Endothelial cell (in vitro differentiated cells): ENCODE measurements at regions not wholly inside any gene's neighbourhood (a gene's known extent, or its start where the extent isn't known, plus 50 kb on each side); places are given as distances from the start of the nearest gene placed in this dataset.
"Not testable (repeated sequence)": the region's sequence is repeated elsewhere in the genome, so short reads cannot be mapped to it uniquely, and the experiment has no call there.

Experiments used
- DNase-seq: peaks from one replicate; pipeline ENCODE4 v3.0.0; 2021; ENCODE audit warnings: low spot score
- H3K27ac Mint-ChIP-seq: one replicate; pipeline ENCODE4 v1.8.0; 2021; ENCODE audit warnings: mixed read lengths, inconsistent platforms; ENCODE audit not compliant: unreplicated experiment
- H3K27me3 Mint-ChIP-seq: one replicate; pipeline ENCODE4 v1.8.0; 2021; ENCODE audit warnings: mild to moderate bottlenecking, moderate library complexity, mixed read lengths, inconsistent platforms; ENCODE audit not compliant: unreplicated experiment
- H3K36me3 Mint-ChIP-seq: one replicate; pipeline ENCODE4 v1.8.0; 2021; ENCODE audit warnings: mild to moderate bottlenecking, low read depth, mixed read lengths, inconsistent platforms; ENCODE audit not compliant: unreplicated experiment
- H3K4me1 Mint-ChIP-seq: one replicate; pipeline ENCODE4 v1.8.0; 2021; ENCODE audit warnings: mild to moderate bottlenecking, mixed read lengths, inconsistent platforms; ENCODE audit not compliant: unreplicated experiment
- H3K4me3 Mint-ChIP-seq: one replicate; pipeline ENCODE4 v1.8.0; 2021; ENCODE audit warnings: mild to moderate bottlenecking, mixed read lengths, inconsistent platforms; ENCODE audit not compliant: unreplicated experiment
- H3K9me3 Mint-ChIP-seq: one replicate; pipeline ENCODE4 v1.8.0; 2021; ENCODE audit warnings: mixed read lengths, inconsistent platforms; ENCODE audit not compliant: unreplicated experiment
- TF ChIP-seq, protein P1 (sequence below): fragments of 200-600 bp; sonication (generic); IDR thresholded peaks from one replicate; pipeline ENCODE4 v1.5.0; 2021; ENCODE audit warnings: antibody characterized with exemption; ENCODE audit not compliant: unreplicated experiment

DNA sequence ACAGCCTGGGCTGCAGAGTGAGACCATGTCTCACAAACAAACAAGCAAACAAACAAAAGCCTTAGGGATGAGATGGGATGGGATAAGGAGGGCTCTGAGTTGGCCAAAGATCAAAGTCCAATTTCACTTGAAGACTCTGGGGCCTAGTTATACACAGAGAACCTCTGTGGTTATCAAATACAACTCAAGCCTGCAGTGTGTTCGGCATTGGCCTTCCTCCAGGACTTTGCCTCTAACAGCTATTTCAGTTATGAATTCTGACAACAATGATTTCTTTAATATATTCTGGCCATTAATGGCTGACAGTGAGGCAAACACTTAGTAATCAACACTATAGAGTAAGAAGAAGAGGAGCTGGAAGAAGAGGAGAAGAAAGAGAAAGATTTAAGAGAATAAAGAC lies 171.1 kb downstream of the PDGFRA start:
- Mint-ChIP-seq H3K36me3 (no peaks in the 10 kb centered on the region), H3K9me3 (no peaks in the 10 kb centered on the region), H3K27ac (peak overlapping the region; percentile 68), H3K27me3 (peaks cover 3% of the 10 kb centered on the region), H3K4me1 (peaks cover 21% of the 10 kb centered on the region), H3K4me3 (no peak overlapping the region)
- TF ChIP-seq, protein P1, sequence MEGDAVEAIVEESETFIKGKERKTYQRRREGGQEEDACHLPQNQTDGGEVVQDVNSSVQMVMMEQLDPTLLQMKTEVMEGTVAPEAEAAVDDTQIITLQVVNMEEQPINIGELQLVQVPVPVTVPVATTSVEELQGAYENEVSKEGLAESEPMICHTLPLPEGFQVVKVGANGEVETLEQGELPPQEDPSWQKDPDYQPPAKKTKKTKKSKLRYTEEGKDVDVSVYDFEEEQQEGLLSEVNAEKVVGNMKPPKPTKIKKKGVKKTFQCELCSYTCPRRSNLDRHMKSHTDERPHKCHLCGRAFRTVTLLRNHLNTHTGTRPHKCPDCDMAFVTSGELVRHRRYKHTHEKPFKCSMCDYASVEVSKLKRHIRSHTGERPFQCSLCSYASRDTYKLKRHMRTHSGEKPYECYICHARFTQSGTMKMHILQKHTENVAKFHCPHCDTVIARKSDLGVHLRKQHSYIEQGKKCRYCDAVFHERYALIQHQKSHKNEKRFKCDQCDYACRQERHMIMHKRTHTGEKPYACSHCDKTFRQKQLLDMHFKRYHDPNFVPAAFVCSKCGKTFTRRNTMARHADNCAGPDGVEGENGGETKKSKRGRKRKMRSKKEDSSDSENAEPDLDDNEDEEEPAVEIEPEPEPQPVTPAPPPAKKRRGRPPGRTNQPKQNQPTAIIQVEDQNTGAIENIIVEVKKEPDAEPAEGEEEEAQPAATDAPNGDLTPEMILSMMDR, result no peak
- no peak for DNase-seq

DNA sequence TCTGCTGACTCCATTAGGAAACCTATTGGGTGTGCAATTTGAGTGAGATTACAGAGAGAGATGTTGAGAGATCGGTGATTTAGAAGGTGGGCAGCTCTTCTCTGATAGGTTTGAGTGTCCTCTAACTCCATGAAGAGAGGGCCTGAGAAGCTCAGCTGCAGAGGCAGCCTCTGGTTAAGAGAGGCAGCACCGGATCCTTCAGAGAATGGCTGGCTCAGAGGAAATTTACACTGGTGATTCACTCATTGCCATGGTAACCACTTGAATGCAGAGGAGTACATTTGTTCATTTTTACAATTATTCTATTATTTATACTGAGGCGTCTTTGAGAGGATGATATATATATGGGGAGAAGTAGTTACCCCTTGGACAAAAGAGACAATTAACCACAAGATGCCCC lies 171.7 kb downstream of the PDGFRA start:
- H3K36me3 Mint-ChIP-seq, result no peaks in the 10 kb centered on the region
- H3K9me3 Mint-ChIP-seq, result no peaks in the 10 kb centered on the region
- H3K27ac Mint-ChIP-seq, result peak overlapping the region; percentile 37
- TF ChIP-seq, protein P1, result no peak
- peaks cover 3% of the 10 kb centered on the region for H3K27me3 Mint-ChIP-seq
- H3K4me1 Mint-ChIP-seq, result peaks cover 21% of the 10 kb centered on the region
- DNase-seq, result peak; percentile 8
- H3K4me3 Mint-ChIP-seq, result no peak overlapping the region

DNA sequence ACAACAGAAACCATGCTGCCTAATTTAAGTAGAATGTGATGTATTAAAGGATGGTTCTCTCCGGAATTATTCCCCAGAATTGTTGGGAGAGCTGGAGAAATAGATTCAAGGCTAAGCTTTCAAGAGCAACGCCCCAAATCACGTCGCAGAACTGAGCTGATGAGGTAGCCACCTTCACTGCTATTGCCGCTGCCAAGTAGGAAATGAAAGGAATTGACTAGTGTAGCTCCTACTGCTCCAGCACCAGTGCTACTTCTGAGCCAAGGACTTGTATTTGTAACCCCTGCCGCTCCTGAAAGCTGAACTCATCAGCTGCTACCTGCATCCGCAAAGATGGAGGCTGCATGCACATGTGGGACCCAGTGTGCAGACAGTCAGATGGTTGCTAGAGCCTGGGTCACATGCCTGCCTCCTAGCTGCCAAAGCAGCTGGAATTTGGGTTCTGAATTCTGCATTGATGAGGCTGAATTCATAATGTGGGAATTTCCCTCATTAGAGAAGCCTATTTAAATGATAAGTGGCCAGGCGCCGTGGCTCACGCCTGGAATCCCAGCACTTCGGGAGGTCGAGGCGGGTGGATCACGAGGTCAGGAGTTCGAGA lies 173.9 kb downstream of the PDGFRA start:
- Mint-ChIP-seq H3K9me3 (no peaks in the 10 kb centered on the region), H3K27ac (no peak overlapping the region), H3K27me3 (peaks cover 5% of the 10 kb centered on the region), H3K36me3 (no peaks in the 10 kb centered on the region), H3K4me3 (no peak overlapping the region), H3K4me1 (peaks cover 26% of the 10 kb centered on the region)
- TF ChIP-seq, protein P1, result no peak
- DNase-seq, result no peak

DNA sequence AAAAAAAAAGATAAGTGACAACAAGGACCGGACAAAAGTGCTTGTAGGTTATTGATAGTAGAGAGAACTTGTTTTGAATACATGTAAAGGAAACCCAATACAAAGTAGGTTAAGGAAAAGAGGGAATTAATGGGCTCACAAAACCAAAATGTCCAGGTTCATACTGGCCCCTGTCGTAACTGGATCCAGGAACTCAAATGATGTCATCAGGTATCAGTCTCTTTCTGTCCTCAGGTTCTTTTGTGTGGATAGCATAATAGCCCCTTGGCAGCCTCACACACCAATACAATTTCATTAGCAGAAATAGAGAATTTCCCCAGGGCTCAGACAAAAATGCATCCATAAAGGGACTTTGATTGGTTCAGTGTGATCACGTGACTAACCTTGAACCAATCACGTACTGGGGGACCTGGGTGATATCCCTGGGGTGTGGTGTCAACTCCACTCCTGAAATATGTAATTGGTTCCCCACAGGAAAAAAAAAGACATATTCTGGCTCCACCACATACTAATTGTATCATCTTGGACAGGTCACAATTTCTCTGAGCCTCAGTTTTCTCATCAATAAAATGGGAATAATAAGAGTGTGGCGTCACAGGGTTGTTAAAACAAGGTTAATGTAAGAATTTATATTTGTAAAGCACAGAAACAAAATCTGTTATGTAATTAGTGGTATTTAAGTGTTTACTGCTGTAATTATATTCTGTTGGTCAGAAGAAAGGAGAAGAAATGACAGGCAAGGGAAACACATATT lies 174.8 kb downstream of the PDGFRA start:
- no peaks in the 10 kb centered on the region for H3K9me3 Mint-ChIP-seq
- H3K27me3 Mint-ChIP-seq, result peaks cover 5% of the 10 kb centered on the region
- DNase-seq, result no peak
- no peaks in the 10 kb centered on the region for H3K36me3 Mint-ChIP-seq
- H3K4me1 Mint-ChIP-seq, result peaks cover 28% of the 10 kb centered on the region
- H3K4me3 Mint-ChIP-seq, result no peak overlapping the region
- TF ChIP-seq, protein P1, result no peak
- no peak overlapping the region for H3K27ac Mint-ChIP-seq

DNA sequence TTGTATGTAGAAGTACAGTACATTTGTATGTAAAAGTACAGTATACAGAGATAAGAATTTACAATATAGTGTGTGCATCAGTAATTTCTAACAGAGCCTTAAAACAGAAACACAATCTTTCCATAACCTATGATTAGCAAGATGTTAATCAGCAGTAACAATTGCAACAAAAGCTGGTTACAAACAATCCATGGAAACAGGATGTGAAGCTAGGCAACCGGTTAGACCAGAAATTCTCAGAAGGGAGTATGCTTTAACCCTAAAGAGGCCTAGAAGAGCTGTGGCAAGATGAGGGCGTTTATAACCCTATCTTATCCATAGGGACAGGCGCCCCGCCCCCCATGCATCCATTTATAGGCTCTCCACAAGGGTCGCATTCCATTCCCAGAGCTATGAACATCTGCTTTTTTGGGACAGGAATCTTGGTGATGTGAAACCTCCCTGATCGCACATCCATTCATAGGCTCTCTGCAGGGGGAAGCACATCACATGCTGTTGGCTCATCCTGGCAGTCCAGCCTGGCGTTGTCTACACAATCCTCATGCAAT lies 180.3 kb downstream of the PDGFRA start:
- DNase-seq, result peak; percentile 60
- not testable (repeated sequence) for H3K36me3 Mint-ChIP-seq

More for the DNA sequence above, 180.3 kb downstream of the PDGFRA start:
- Mint-ChIP-seq H3K4me1 (peaks cover 18% of the 10 kb centered on the region), H3K27ac (peak overlapping the region; percentile 99)
- not testable (repeated sequence) for H3K27me3 Mint-ChIP-seq, H3K4me3 Mint-ChIP-seq, H3K9me3 Mint-ChIP-seq
